GM18867 (cell line): ENCODE measurements at regions not wholly inside any gene's neighbourhood (a gene's known extent, or its start where the extent isn't known, plus 50 kb on each side); places are given as distances from the start of the nearest gene placed in this dataset.

ENCODE experiments used
- ATAC-seq: cut with Tn5 transposase; IDR thresholded peaks from one replicate; pipeline ENCODE4 v1.9.1; 2021; ENCODE audit warnings: mild to moderate bottlenecking, moderate library complexity; ENCODE audit not compliant: unreplicated experiment

- peak; percentile 70 for ATAC-seq
Measured at GRCh38 chr13:104773775-104774174, 1707.6 kb upstream of the SLC10A2 start.

- ATAC-seq, result no peak
Measured at GRCh38 chr13:104769545-104769944, 1703.3 kb upstream of the SLC10A2 start.

- ATAC-seq, result no peak
Measured at GRCh38 chr13:104766319-104766718, 1700.1 kb upstream of the SLC10A2 start.

- ATAC-seq, result no peak
Measured at GRCh38 chr13:104764600-104764999, 1698.4 kb upstream of the SLC10A2 start.

GRCh38 chr13:104759069-104759468, 1692.9 kb upstream of the SLC10A2 start:
- ATAC-seq, result no peak

GRCh38 chr13:104757712-104758111, 1691.5 kb upstream of the SLC10A2 start:
- ATAC-seq, result no peak

- no peak for ATAC-seq
Measured at GRCh38 chr13:104750377-104750776, 1684.2 kb upstream of the SLC10A2 start.

GRCh38 chr13:104740641-104741222, 1674.5 kb upstream of the SLC10A2 start:
- ATAC-seq, result no peak

GRCh38 chr13:104737713-104738112, 1671.5 kb upstream of the SLC10A2 start:
- no peak for ATAC-seq

GRCh38 chr13:104733427-104733826, 1667.2 kb upstream of the SLC10A2 start:
- ATAC-seq, result no peak

- no peak for ATAC-seq
Measured at GRCh38 chr13:104715111-104715510, 1648.9 kb upstream of the SLC10A2 start.

GRCh38 chr13:104705031-104705750, 1639.0 kb upstream of the SLC10A2 start:
- ATAC-seq, result no peak

GRCh38 chr13:104701591-104701990, 1635.4 kb upstream of the SLC10A2 start:
- no peak for ATAC-seq

- ATAC-seq, result no peak
Measured at GRCh38 chr13:104694397-104694796, 1628.2 kb upstream of the SLC10A2 start.

- ATAC-seq, result no peak
Measured at GRCh38 chr13:104693126-104693525, 1626.9 kb upstream of the SLC10A2 start.

GRCh38 chr13:104691767-104692467, 1625.7 kb upstream of the SLC10A2 start:
- ATAC-seq, result no peak

GRCh38 chr13:104686484-104686883, 1620.3 kb upstream of the SLC10A2 start:
- no peak for ATAC-seq

GRCh38 chr13:104683789-104684188, 1617.6 kb upstream of the SLC10A2 start:
- ATAC-seq, result no peak

- no peak for ATAC-seq
Measured at GRCh38 chr13:104678161-104678560, 1611.9 kb upstream of the SLC10A2 start.

GRCh38 chr13:104671901-104672300, 1605.7 kb upstream of the SLC10A2 start:
- ATAC-seq, result no peak

GRCh38 chr13:104657196-104657595, 1591.0 kb upstream of the SLC10A2 start:
- ATAC-seq, result no peak

- ATAC-seq, result no peak
Measured at GRCh38 chr13:104650431-104650830, 1584.2 kb upstream of the SLC10A2 start.
